B cell (primary cell): ENCODE measurements at regions not wholly inside any gene's neighbourhood (a gene's known extent, or its start where the extent isn't known, plus 50 kb on each side); places are given as distances from the start of the nearest gene placed in this dataset.

Experiments used
- CTCF ChIP-seq: fragments of 200-600 bp; IDR thresholded peaks from one replicate; pipeline ENCODE4 v1.8.0; 2022; ENCODE audit warnings: antibody characterized with exemption, mild to moderate bottlenecking
- EZH2 ChIP-seq: IDR thresholded peaks from 2 replicates; pipeline ENCODE4 v1.6.1; 2012; ENCODE audit warnings: borderline replicate concordance, low read depth, mild to moderate bottlenecking, moderate library complexity, low read length; ENCODE audit not compliant: insufficient read depth, poor library complexity, severe bottlenecking

GRCh38 chr6:141540207-141540606, 592.5 kb upstream of the GJE1 start:
- TF ChIP-seq CTCF (no peak), EZH2 (no peak)
